GM13977 (cell line): ENCODE measurements at regions not wholly inside any gene's neighbourhood (a gene's known extent, or its start where the extent isn't known, plus 50 kb on each side); places are given as distances from the start of the nearest gene placed in this dataset.

Source experiments
- DNase-seq: peaks from one replicate; pipeline ENCODE4 v3.0.0; 2012; ENCODE audit warnings: low spot score
- CTCF ChIP-seq: IDR thresholded peaks from 2 replicates; pipeline ENCODE4 v1.5.1; 2012; ENCODE audit warnings: mild to moderate bottlenecking, control low read depth; ENCODE audit not compliant: insufficient read depth; ENCODE audit errors: extremely low read depth, missing control alignments
- in situ Hi-C: fragments of 300-500 bp; cut with MboI; formaldehyde crosslinking; loops from one replicate; pipeline ENCODE4 v1.12.0; 2022; ENCODE audit warnings: low sequenced_read_pairs, low pct_unique_long_range_greater_than_20kb, mixed read lengths, inconsistent platforms; ENCODE audit not compliant: unreplicated experiment

- no peak for TF ChIP-seq CTCF
- in situ Hi-C loops, result no loop called here
- no peak for DNase-seq
Measured at GRCh38 chr4:123731035-123731434, 334.4 kb downstream of the SPRY1 start.

- TF ChIP-seq CTCF, result no peak
- in situ Hi-C loops, result no loop called here
- no peak for DNase-seq
Measured at GRCh38 chr4:123737156-123737555, 340.6 kb downstream of the SPRY1 start.

DNA sequence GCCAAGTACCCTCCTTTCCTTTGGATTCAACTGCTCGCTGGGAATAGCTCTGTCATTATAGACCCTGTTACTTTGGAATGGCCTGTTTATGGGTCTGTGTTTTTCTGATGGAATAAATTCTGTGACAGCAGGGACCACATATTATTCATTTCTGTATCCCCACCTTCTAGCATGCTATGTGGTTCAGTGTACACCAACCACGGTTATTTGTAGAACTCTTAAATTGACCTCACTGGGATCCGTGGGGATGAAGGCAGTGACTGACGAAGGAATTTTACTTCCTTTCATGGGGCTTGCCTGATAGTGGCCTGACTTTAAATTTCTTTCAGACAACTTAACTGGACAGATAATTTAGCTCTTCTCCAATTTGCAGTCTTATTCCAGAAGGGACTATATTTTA, 343.2 kb downstream of the SPRY1 start:
- in situ Hi-C loops, result no loop called here
- TF ChIP-seq CTCF, result no peak
- no peak for DNase-seq

DNA sequence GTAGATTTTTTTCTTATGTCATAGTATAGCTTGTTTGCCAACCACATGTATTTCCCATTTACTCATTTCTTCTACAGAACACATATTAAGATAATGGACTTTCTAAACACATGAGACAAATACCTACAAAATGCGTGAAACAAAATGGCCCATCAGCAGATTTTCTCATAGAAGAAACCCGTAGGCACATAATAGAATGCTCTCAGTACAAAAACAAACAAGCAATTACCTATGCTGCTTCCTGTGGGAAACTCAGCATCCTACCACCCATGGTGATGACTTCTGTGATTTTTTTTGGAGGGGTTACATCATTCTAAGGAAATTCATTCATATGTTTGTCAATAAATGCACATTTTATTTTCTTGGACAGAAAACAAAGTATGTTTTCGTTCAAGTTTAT, 343.6 kb downstream of the SPRY1 start:
- in situ Hi-C loops, result no loop called here
- no peak for DNase-seq
- no peak for TF ChIP-seq CTCF

GRCh38 chr4:123741906-123742305, 345.3 kb downstream of the SPRY1 start:
- TF ChIP-seq CTCF, result no peak
- in situ Hi-C loops, result no loop called here
- no peak for DNase-seq

GRCh38 chr4:123743848-123744247, 347.3 kb downstream of the SPRY1 start:
- in situ Hi-C loops, result no loop called here
- no peak for DNase-seq

More at GRCh38 chr4:123743848-123744247, 347.3 kb downstream of the SPRY1 start:
- no peak for TF ChIP-seq CTCF
